ENCODE measurements at regions not wholly inside any gene's neighbourhood (a gene's known extent, or its start where the extent isn't known, plus 50 kb on each side); places are given as distances from the start of the nearest gene placed in this dataset.

DNA sequence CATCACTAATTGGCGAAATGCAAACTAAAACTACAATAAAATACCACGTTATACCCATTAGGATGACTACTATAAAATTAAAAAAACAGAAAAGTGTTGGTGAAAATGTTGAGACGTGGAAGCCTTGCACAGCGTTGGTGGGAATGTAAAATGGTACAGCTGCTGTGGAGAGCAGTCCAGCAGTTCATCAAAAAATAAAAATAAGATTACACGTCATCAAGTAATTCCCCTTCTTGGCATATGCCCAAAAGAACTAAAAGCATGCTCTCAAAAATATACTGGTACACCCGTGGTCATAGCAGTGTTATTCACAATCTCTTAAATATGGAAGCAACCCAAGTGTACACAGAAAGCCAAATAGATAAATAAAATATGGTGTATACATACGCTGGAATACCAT lies 71.8 kb upstream of the NDN start:
- TF ChIP-seq, protein P1, sequence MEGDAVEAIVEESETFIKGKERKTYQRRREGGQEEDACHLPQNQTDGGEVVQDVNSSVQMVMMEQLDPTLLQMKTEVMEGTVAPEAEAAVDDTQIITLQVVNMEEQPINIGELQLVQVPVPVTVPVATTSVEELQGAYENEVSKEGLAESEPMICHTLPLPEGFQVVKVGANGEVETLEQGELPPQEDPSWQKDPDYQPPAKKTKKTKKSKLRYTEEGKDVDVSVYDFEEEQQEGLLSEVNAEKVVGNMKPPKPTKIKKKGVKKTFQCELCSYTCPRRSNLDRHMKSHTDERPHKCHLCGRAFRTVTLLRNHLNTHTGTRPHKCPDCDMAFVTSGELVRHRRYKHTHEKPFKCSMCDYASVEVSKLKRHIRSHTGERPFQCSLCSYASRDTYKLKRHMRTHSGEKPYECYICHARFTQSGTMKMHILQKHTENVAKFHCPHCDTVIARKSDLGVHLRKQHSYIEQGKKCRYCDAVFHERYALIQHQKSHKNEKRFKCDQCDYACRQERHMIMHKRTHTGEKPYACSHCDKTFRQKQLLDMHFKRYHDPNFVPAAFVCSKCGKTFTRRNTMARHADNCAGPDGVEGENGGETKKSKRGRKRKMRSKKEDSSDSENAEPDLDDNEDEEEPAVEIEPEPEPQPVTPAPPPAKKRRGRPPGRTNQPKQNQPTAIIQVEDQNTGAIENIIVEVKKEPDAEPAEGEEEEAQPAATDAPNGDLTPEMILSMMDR (IDR thresholded peaks at IDR 0.05; ENCODE audit: poor library complexity, severe bottlenecking), result no peak
- TF ChIP-seq EZH2 (IDR thresholded peaks at IDR 0.05; ENCODE audit: borderline replicate concordance, insufficient read depth, low read length, poor library complexity, severe bottlenecking), result no peak
- no peak for TF ChIP-seq POLR2AphosphoS5 (IDR thresholded peaks at IDR 0.05)

Measured in neural cell (in vitro differentiated cells).